AG08396 (cell line): ENCODE measurements at regions not wholly inside any gene's neighbourhood (a gene's known extent, or its start where the extent isn't known, plus 50 kb on each side); places are given as distances from the start of the nearest gene placed in this dataset.
"Not testable (repeated sequence)": the region's sequence is repeated elsewhere in the genome, so short reads cannot be mapped to it uniquely, and the experiment has no call there.

ENCODE experiments used
- DNase-seq: peaks from one replicate; pipeline ENCODE4 v3.0.0; 2012; ENCODE audit warnings: low spot score, mixed read lengths

GRCh38 chr6:109253366-109253765 is 128.9 kb downstream of the CD164 start:
- DNase-seq, result no peak

GRCh38 chr6:109252261-109253041 is 129.8 kb downstream of the CD164 start:
- no peak for DNase-seq

GRCh38 chr6:109251839-109252238 is 130.4 kb downstream of the CD164 start:
- DNase-seq, result no peak

GRCh38 chr6:109250544-109251156 is 131.6 kb downstream of the CD164 start:
- DNase-seq, result not testable (repeated sequence)

DNA sequence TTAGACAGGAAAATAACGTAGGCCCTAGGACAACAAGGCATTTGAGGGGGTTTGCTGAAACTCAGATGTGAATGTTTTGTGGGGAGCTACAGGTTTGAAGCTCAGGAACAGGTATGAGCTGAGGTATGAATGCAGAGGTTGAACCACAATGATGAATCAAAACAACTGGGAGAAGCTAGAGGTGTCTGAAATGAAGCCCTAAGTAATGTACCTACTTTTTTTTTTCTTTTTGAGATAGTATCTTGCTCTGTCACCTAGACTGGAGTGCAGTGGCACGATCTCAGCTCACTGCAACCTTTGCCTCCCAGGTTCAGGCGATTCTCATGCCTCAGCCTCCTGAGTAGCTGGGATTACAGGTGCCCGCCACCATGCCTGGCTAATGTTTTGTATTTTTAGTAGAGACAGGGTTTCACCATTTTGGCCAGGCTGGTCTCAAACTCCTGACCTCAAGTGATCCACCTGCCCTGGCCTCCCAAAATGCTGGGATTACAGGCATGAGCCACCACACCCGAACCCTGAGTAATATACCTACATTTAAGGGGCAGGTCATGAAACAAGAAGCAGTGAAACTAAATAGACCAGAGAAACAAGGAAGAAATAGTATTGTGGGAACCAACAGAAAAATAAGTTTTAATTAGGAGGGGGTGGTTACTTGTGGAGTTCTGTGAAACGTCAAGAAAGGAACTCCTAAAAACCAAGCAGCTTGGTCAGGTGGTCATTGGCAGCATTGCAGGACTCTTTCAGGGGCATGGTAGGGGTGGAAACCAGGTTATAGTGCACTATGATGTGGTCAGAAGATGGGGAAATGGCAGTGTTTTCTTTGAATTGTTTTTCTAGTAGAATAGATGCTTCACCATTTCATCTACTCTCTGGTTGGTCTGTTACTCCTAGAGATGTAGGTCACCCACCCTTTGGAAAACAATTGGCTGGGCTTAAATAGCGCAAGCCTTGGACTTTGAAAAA is 138.1 kb downstream of the CD164 start:
- no peak for DNase-seq

GRCh38 chr6:109242925-109243324 is 139.3 kb downstream of the CD164 start:
- no peak for DNase-seq

- DNase-seq, result no peak
These were observed 140.2 kb downstream of the CD164 start for GRCh38 chr6:109242029-109242428.

- no peak for DNase-seq
These were observed 141.1 kb downstream of the CD164 start for GRCh38 chr6:109241199-109241598.

GRCh38 chr6:109240370-109241084 is 141.7 kb downstream of the CD164 start:
- no peak for DNase-seq

DNA sequence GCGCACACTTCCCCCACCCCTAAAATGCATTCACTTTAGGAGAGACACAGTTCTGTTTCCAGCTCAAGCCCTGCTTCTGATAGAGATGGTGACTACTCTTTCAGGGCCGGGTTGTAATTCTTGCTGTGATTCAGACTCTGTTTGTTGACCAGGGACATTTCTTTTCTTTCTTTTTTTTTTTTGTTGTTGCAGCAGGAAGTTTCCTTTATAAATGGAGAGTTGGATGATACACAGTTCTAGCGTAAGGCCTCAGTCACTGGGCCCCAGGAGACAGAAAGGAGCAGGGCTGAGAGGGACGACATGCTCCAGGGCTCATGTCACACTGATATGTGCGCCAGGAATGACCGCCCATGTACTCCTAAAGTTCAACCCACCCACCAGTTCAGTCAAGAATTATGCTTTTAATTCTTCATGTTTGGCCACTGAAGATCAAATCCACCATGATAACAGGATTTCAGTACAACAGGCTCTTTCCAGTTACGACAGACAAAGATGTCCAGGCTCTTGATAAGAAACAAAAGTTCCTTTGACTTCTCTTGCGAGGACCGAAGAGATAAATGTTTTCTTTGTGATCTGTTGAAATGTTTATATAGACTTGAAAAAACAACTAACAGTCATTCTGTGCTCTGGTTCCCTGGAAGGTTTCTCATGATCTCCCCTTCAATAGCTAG is 142.5 kb downstream of the CD164 start:
- no peak for DNase-seq

DNA sequence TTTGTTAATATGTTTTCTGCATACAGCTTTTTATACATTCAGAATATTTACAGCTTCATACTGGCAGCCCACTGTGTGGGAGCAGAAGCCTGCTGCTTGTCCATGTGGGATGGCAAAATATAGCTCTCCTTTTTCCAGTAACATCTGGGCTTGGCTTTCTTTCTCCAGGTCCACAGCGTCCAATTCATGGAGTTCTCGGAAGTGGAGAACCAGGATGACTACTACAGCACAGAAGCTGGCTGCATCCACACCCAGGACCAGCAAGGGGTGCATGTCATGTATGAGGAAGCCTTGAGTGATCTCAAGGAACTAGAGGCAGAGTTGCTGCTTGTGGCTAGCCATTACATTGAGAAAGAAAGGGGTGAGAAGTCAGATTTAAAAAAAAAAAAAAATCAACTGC is 143.1 kb downstream of the CD164 start:
- DNase-seq, result no peak

DNA sequence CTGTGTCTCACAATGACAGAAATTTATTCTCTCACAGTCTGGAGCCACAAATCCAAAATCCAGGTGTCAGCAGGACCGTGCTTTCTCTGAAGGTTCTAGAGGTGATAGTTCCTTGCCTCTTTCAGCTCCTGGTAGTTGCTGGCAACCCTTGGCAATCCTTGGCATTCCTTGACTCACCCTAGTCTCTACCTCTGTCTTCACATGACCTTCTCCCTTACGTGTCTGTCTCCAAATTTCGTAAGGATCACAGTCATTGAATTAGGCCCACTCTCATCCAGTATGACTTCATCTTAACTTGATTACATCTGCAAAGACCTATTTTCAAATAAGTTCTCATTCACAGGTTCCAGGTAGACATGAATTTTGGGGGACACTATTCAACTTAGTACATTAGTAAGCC is 143.1 kb downstream of the CEP57L1 start:
- no peak for DNase-seq

DNA sequence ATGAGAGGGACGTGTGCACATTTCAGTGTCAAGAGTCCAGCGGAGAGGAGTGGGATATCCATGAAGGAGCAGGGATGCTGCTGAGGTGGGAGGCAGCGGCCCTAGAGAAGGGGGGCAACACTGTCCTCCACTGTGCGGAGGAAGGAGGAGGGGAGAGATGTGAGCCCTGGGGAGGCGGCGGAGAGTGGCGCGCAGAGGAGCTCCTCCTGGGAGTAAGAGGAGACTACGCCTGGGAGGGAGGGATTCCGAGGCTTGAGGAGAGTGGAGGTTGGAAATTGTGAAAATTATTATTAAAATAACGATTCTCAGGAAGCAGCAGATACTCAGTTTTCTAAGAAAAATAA is 142.7 kb downstream of the CEP57L1 start:
- DNase-seq, result no peak

DNA sequence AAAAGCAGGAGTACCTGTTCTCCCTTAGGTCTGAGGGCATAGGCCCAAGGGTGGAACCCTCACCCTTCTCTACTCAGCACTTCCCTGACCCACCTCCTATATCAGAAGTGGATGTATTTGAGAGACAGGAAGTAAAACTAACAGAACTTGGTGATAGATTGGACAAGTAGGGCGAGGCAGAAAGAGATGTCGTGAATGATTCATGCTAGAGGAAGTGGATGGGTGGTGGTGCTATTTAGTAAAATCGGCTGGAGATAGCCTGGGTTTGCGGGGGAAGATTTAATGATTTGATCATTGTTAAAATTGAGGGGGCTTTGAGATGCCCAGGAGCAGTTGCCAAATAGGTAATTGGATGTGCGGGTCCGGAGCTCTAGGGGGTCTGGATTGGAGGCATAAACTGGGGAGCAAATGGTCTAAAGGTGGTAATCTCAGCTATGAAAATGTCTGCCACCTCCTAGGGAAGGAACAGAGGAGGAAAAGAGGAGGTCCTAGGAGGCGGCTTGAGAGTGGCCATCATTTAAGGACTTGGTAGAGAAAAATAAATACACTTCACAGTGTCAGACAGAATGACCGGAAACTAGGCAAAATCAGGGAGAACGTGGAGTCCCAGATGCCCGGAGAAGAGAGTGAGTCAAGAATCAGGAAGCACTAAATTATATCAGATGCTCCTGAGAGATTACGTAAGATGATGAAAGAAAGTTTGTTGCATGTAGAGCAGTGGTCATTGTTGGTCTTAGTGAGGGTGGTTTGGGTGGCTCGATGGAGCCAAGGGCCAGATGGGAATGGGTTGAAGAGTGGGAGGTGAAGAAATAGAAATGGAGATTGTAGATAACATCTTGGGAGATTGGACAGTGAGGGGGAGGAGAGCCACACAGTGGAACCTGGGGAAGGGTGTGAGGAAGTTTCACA is 142.0 kb downstream of the CEP57L1 start:
- no peak for DNase-seq

DNA sequence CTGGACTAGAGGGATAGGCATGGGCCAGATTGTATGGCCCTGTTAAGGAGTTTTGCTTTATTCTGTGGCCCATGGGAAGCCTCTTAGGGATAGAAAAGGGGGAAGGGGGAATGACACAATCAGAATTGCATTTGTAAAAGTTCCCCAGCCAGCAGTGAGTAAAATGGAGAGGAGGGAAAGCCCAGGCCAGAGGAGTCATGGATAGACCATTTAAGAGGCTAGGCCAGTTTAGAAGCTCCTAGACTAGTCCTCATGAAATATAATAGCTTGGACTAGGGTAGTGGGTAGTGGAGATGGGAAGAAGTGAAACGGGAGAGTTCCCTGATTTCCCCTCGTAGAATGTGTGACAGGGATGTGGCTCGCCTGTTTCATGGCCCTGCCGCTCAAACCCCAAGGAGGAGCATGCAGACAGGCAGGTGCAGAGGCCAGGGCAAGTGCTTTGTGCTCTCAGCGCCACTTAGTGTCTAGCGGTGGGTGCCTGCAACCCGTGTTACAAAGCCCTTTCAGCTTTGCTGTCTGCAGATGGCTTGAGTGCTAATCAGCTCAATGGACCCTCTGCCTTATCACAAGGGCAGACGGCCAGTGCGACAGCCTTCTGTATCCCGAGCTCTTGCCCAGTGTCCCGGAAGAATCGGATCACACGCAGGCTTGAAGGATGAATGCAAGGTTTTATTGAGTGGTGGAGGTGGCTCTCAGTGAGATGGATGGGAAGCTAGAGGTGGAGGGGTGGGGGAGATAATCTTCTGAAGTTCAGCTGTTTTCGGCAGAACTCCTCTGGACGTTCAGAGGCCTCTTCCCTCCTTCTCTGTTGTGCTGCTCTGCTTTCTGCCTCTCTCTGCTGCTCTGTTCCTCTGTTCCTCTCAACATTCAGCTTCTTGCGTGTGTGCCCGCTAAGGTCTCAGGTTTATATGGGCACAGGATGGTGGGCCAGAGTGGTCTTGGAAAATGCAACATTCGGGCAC is 141.1 kb downstream of the CEP57L1 start:
- DNase-seq, result no peak

DNA sequence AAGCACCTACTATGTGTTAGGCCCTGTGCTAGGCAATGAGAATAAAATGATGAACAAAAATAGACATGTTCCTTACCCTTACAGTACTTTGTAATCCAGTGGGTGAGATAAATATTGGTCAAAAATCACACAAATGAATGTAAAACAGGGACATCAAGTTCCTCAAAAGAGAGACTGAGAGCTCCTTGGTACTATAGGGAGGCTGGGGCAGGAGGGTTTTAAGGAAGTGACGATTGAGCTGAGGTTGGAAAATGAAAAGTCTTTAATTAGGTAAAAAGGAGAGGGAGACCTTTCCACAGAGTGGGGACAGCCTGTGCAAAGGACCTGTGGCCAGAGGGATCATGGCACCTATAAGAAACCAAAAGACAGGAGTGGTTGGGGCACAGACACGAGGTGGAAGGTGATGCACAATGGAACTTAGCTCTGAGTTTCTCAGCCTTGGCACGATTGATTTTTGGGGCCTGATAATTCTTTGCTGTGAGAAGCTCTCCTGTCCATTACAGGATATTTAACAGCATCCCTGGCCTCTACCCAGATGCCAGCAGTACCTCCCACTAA is 140.3 kb downstream of the CEP57L1 start:
- no peak for DNase-seq

DNA sequence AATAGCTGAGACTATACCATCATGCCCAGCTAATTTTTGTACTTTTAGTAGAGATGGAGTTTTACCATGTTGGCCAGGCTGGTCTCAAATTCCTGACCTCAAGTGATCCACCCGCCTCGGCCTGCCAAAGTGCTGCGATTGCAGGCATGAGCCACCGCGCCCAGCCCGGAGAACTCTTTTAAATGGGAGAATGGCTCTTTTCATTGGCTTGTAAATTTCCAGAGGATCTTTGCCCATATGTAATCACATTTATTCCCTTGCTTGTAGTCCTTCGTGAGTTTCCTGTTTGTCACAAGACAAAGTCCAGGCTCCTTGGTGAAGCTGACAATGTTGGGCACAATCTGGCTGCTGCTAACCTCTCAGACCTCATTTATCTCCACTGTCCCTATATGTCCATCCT is 135.1 kb downstream of the CEP57L1 start:
- DNase-seq, result no peak

DNA sequence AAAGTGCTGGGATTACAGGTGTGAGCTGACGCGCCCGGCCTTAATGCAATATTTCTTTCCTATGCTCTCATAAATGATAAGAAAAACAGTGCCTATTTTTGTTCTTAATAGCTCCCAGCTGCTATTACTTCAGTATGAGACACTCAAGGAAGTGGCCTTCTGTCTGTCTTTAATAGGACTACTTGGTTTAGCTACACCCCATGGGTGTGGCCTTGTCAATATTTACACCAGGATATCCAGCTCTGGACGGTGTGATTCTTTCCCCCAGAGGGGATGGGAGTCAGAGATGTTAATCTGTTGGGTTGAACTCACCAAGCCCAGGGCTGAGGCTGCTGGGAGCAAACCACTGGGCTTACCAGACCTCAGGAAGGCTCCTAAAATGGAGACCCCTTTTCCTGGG is 134.2 kb downstream of the CEP57L1 start:
- DNase-seq, result no peak

DNA sequence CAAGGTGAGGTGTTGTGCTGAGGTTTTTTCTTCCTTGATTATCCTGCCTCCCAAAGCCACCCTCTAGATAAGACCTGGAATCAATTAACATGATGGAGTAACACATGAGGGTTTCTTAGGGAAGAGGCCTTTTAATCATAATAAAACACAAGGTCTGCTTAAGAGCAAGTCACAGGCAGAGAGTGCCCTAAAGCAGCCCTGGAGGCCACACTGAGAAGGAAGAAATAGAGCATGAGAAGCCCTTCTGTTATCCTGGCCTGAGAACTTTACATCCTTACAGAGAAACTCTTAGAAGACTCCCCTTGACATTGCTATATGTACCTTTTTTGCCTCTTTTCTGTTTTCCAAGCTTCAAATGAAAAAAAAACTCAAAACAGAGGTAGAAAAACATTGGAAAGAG is 132.3 kb downstream of the CEP57L1 start:
- DNase-seq, result no peak
